ENCODE measurements at regions not wholly inside any gene's neighbourhood (a gene's known extent, or its start where the extent isn't known, plus 50 kb on each side); places are given as distances from the start of the nearest gene placed in this dataset.

GRCh38 chr16:13554005-13554404, 365.9 kb upstream of the ERCC4 start:
- DNase-seq = no peak

- no peak for DNase-seq
Measured at GRCh38 chr16:13554643-13555042, 365.3 kb upstream of the ERCC4 start.

- DNase-seq = no peak
Measured at GRCh38 chr16:13557418-13557817, 362.5 kb upstream of the ERCC4 start.

- no peak for DNase-seq
Measured at GRCh38 chr16:13558752-13559151, 361.2 kb upstream of the ERCC4 start.

DNA sequence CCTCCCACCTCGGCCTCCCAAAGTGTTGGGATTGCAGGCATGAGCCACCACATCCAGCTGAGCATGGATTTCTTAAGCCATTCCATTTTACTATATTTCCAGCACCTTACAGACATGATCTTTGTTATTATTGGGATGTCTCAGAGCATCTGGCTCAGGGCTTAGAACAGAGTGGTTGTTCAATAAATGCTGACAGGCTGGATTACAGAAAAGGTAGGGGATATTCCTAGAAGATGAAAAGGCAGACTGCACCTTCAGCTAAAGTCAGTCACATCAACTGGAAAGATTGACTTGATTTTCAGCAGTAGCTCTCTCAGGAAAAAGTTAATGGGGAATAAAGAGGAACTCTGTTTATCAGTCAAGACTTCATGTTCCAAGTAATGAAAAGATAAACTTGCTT, 360.3 kb upstream of the ERCC4 start:
- DNase-seq = no peak

DNA sequence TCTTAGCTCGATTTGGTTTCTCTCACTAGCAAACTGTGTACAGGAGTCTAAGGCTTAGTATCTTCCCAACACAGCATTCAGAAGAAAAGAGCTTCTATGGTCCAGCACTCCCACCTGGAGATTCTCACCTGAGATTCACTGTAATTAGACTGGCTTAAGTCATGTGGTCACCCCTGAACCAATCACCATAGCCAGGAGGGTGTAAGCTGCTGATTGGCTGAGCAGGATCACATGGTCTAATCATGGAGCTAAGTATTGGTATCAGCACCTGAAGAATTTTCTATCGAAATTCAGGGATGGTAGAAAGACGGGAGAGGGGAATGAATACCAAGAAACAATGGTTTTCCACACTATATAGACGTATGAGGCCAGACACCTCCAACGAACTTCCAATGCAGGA, 359.8 kb upstream of the ERCC4 start:
- DNase-seq = no peak

DNA sequence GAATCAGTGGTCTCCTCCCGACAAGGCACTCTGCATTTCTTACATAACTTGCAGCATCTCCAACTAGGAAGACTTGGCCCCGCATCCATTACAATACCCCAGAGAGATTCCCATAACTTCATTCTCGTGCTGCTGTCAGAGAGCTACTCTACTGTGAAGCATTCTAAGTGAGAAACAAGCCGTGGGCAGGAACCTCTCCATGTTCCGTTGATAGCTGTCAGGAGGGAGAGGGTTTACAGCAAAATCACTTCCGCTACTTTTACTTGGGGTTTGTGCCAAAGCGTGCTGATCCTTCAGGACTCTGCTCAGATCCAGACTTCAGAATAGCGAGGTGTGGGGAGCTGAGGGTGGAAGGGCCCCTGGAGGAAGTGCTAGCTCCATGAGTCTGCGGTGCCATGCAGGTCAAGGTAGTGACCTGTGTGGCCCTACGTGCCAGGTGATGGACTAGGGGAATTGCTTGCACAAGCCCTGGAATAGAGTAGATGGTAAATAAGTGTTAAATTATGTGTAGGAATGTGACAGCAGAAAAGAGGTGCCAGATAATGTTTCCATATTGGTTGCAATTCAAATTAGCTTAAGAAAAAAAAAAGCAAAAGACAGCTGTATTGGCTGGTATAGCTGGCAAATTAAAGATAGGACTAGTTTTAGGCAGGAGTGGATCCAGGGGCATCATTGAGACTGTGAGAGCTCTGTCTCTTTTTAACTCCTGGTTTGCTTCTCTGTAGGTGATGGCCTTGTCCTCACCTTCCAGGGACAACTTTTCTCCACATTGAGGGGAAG, 358.5 kb upstream of the ERCC4 start:
- DNase-seq = no peak

DNA sequence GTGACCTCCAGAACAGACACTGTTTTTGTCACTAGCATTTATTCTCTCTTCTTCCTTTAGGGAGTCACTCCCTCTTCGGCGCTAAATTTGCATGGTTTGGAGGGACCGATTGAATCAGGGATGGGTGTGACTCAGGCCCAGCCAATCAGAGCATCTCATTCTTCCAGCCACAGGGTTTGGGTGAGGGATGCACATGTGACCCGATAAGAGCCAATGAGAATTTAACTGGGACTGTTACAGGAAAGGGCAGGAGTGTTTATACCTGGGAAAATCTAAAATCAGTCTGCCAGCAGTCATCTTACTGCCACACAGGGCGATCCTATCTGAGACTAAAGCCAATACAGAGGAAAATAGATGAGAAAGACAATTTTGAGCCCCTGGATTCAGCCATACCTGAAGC, 351.2 kb upstream of the ERCC4 start:
- DNase-seq = no peak

GRCh38 chr16:13569986-13570385, 350.0 kb upstream of the ERCC4 start:
- DNase-seq = no peak

- no peak for DNase-seq
Measured at GRCh38 chr16:13571036-13571435, 348.9 kb upstream of the ERCC4 start.

GRCh38 chr16:13573903-13574302, 346.1 kb upstream of the ERCC4 start:
- no peak for DNase-seq

DNA sequence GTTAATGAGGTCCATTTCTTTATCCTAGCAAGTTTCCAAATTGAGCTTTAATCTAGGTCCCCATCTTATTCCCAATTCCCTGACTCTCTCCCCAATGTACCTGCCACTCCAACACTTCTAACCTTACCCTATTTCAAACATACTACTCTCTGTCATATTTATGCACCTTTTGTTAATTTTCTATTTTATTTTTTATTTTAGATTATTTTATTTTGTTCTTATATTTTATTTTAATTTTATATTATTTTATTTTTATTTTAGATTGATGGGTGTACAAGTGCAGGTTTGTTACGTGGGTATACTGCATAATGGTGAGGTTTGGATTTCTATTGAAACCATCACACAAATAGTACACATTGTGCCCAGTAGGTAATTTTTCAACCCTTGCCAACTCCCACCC, 333.9 kb upstream of the ERCC4 start:
- no peak for DNase-seq

GRCh38 chr16:13587181-13587580, 332.8 kb upstream of the ERCC4 start:
- no peak for DNase-seq

GRCh38 chr16:13594823-13595222, 325.1 kb upstream of the ERCC4 start:
- no peak for DNase-seq

GRCh38 chr16:13606804-13607203, 313.1 kb upstream of the ERCC4 start:
- DNase-seq = no peak

DNA sequence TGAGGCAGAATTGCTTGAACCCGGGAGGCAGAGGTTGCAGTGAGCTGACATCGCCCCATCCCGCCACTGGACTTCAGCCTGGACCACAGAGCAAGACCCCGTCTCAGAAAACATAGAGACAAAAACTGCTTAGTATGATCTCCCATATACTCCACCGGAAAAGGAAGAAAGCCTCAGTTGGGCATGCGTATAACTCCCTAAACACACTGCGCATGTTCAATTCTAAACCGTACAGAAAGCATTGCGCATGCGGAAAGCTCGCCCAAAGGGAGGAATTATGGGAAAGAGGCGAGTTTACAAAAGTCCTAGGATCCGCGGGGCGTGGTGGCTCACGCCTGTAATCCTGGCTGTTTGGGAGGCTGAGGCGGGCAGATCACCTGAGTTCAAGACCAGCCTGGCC, 312.7 kb upstream of the ERCC4 start:
- no peak for DNase-seq

GRCh38 chr16:13611596-13611995, 308.4 kb upstream of the ERCC4 start:
- DNase-seq = no peak

- no peak for DNase-seq
Measured at GRCh38 chr16:13612623-13613022, 307.3 kb upstream of the ERCC4 start.

GRCh38 chr16:13613165-13613564, 306.8 kb upstream of the ERCC4 start:
- DNase-seq = no peak

DNA sequence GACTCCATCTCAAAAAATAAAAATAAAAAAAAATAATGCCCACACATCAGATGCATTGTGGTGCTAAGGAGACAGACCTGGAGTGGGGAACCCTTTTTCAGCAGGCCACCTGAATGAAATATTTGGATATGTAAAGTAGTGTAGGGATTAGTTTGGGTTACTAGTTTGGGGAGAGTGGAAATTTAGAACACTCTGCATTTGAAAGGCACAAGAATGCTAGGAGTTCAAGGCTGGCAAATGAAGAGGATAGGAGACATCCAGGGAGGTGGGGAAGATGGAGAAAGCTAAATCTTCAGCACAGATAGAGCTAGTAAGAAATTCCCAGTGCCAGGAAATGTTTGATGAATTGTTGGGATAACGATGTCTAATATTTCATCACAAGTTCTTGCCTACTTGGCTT, 298.3 kb upstream of the ERCC4 start:
- DNase-seq = no peak

GRCh38 chr16:13628156-13628555, 291.8 kb upstream of the ERCC4 start:
- no peak for DNase-seq

- no peak for DNase-seq
Measured at GRCh38 chr16:13629704-13630103, 290.2 kb upstream of the ERCC4 start.

DNA sequence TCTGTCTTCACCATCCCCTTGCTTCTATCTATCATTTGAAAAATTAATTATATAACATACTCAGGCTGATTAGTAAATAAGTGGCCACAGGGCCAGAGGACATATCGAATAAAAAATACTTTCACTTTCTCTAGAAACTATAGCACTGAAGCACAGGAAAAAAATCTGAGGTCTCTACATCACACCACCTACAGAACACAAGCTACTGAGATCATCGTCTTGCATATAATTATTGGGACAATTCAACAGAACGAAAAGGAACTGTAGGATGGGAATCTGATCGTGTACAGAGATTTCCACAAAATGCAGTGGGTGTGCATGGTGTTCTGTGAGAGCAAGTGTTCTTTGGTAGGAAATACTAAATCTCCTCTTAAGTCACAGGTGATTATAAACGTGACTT, 289.6 kb upstream of the ERCC4 start:
- no peak for DNase-seq

DNA sequence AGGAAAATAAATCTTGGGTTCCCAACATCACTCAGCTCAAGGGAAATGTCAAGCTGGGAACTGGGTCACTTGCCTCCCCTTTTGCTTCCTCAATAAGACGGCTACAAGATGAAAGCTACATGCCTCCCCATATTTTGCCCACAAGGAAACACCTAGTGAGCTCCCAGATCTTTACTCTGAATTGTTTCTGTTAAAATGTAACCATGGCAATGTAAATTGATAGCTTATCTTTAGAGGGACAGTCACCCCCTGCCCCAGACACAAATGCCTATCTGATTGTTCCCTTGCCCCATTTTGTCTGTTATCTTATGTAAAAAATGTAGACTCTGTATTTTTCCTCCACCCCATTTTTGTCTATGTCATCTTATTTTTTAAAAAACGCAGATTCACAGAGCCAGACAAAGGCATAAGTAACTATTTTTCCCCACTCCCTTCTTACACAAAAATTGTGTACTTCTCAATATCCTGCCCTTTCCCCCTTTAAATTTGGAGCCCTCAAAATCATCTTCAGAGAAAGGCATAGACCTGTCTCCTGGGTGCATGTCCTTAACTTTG, 288.7 kb upstream of the ERCC4 start:
- no peak for DNase-seq

DNA sequence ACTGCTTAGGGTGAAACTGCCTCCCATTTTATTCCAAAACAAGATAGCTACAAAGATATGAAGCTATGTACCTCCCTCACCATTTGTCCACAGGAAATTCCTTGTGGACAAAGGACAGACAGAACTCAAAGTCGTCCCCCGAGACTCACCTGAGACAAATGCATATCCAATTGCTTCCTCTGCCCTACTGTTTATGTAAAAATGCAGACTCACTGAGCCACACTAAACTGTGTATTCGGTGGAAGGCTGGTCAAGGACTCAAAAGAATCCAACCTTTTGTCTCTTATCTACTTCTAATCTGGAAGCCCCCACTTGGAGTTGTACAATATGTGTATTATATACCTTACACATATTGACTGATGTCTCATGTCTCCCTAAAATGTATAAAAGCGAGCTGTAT, 288.0 kb upstream of the ERCC4 start:
- no peak for DNase-seq
